Ovary (tissue), 3 donors: ENCODE measurements at regions not wholly inside any gene's neighbourhood (a gene's known extent, or its start where the extent isn't known, plus 50 kb on each side); places are given as distances from the start of the nearest gene placed in this dataset.

Experiments
- EP300 ChIP-seq: sonication (generic); formaldehyde crosslinking; IDR thresholded peaks from one replicate; pipeline ENCODE4 v1.6.1; 2017; ENCODE audit warnings: antibody characterized with exemption
- POLR2A ChIP-seq: fragments of 450-650 bp; IDR thresholded peaks from one replicate; pipeline ENCODE4 v1.6.1; 2017; ENCODE audit warnings: antibody characterized with exemption, mild to moderate bottlenecking, moderate library complexity
- TF ChIP-seq, protein P1 (sequence below), 3 donors: fragments of 450-650 bp in 2 of 3; fragments of 200-600 bp in 1 of 3; IDR thresholded peaks; one replicate each; pipeline versions ENCODE4 v1.5.1 to v1.8.0; 2016 to 2022; ENCODE audit warnings: antibody characterized with exemption in 3 of 3, mild to moderate bottlenecking in 1 of 3
- donor health status: DM: no; HTN: no; CAD: no.

- TF ChIP-seq POLR2A, result no peak
- TF ChIP-seq, protein P1, sequence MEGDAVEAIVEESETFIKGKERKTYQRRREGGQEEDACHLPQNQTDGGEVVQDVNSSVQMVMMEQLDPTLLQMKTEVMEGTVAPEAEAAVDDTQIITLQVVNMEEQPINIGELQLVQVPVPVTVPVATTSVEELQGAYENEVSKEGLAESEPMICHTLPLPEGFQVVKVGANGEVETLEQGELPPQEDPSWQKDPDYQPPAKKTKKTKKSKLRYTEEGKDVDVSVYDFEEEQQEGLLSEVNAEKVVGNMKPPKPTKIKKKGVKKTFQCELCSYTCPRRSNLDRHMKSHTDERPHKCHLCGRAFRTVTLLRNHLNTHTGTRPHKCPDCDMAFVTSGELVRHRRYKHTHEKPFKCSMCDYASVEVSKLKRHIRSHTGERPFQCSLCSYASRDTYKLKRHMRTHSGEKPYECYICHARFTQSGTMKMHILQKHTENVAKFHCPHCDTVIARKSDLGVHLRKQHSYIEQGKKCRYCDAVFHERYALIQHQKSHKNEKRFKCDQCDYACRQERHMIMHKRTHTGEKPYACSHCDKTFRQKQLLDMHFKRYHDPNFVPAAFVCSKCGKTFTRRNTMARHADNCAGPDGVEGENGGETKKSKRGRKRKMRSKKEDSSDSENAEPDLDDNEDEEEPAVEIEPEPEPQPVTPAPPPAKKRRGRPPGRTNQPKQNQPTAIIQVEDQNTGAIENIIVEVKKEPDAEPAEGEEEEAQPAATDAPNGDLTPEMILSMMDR (IDR thresholded peaks at IDR 0.05), result no peak
- TF ChIP-seq EP300, result no peak
These were observed 765.5 kb upstream of the EEF2KMT start for GRCh38 chr16:5863071-5863606.
